ENCODE measurements at regions not wholly inside any gene's neighbourhood (a gene's known extent, or its start where the extent isn't known, plus 50 kb on each side); places are given as distances from the start of the nearest gene placed in this dataset.

- no peak for DNase-seq (ENCODE audit: low read depth in 4 of 4, low spot score in 2 of 4)
Observed at GRCh38 chr13:111844222-111844671, 222.7 kb upstream of the SOX1 start.

GRCh38 chr13:111844682-111845081 is 222.3 kb upstream of the SOX1 start:
- DNase-seq (ENCODE audit: low read depth in 4 of 4, low spot score in 2 of 4): no peak

GRCh38 chr13:111845621-111846351 is 221.2 kb upstream of the SOX1 start:
- no peak for DNase-seq (ENCODE audit: low read depth in 4 of 4, low spot score in 2 of 4)

- DNase-seq (ENCODE audit: low read depth in 4 of 4, low spot score in 2 of 4): no peak
Observed at GRCh38 chr13:111846391-111847159, 220.4 kb upstream of the SOX1 start.

- no peak for DNase-seq (ENCODE audit: low read depth in 4 of 4, low spot score in 2 of 4)
Observed at GRCh38 chr13:111847964-111848363, 219.0 kb upstream of the SOX1 start.

GRCh38 chr13:111850458-111850857 is 216.5 kb upstream of the SOX1 start:
- DNase-seq (ENCODE audit: low read depth in 4 of 4, low spot score in 2 of 4): no peak

GRCh38 chr13:111850976-111851375 is 216.0 kb upstream of the SOX1 start:
- DNase-seq (ENCODE audit: low read depth in 4 of 4, low spot score in 2 of 4): no peak

- DNase-seq (ENCODE audit: low read depth in 4 of 4, low spot score in 2 of 4): no peak
Observed at GRCh38 chr13:111852725-111853518, 214.0 kb upstream of the SOX1 start.

- peak in 3 of 4 donors; percentile 29 to 56 (median 46) for DNase-seq (ENCODE audit: low read depth in 4 of 4, low spot score in 2 of 4)
Observed at GRCh38 chr13:111853721-111854120, 213.2 kb upstream of the SOX1 start.

- no peak for DNase-seq (ENCODE audit: low read depth in 4 of 4, low spot score in 2 of 4)
Observed at GRCh38 chr13:111854403-111854802, 212.5 kb upstream of the SOX1 start.

GRCh38 chr13:111855191-111855590 is 211.8 kb upstream of the SOX1 start:
- DNase-seq (ENCODE audit: low read depth in 4 of 4, low spot score in 2 of 4): no peak

GRCh38 chr13:111855786-111856185 is 211.2 kb upstream of the SOX1 start:
- no peak for DNase-seq (ENCODE audit: low read depth in 4 of 4, low spot score in 2 of 4)

GRCh38 chr13:111856571-111856970 is 210.4 kb upstream of the SOX1 start:
- DNase-seq (ENCODE audit: low read depth in 4 of 4, low spot score in 2 of 4): no peak

GRCh38 chr13:111857336-111857735 is 209.6 kb upstream of the SOX1 start:
- no peak for DNase-seq (ENCODE audit: low read depth in 4 of 4, low spot score in 2 of 4)

GRCh38 chr13:111857846-111858560 is 208.9 kb upstream of the SOX1 start:
- DNase-seq (ENCODE audit: low read depth in 4 of 4, low spot score in 2 of 4): no peak

GRCh38 chr13:111858571-111858970 is 208.4 kb upstream of the SOX1 start:
- no peak for DNase-seq (ENCODE audit: low read depth in 4 of 4, low spot score in 2 of 4)

GRCh38 chr13:111859354-111860230 is 207.4 kb upstream of the SOX1 start:
- DNase-seq (ENCODE audit: low read depth in 4 of 4, low spot score in 2 of 4): no peak

- DNase-seq (ENCODE audit: low read depth in 4 of 4, low spot score in 2 of 4): no peak
Observed at GRCh38 chr13:111860231-111860552, 206.8 kb upstream of the SOX1 start.

- no peak for DNase-seq (ENCODE audit: low read depth in 4 of 4, low spot score in 2 of 4)
Observed at GRCh38 chr13:111861319-111861718, 205.6 kb upstream of the SOX1 start.
